SU-DHL-6 (cell line): ENCODE measurements at regions not wholly inside any gene's neighbourhood (a gene's known extent, or its start where the extent isn't known, plus 50 kb on each side); places are given as distances from the start of the nearest gene placed in this dataset.

Experiments used
- H2AFZ ChIP-seq: fragments of 200-600 bp; sonication (generic); 2 replicates; pipeline ENCODE4 v1.6.1; 2014; ENCODE audit warnings: low read depth, mild to moderate bottlenecking, moderate library complexity, mixed read lengths, antibody characterized with exemption, low read length; ENCODE audit not compliant: severe bottlenecking
- H3F3A ChIP-seq: fragments of 200-600 bp; shearing (Covaris generic); 2 replicates; pipeline ENCODE4 v1.6.0; 2016; ENCODE audit warnings: antibody characterized with exemption, mild to moderate bottlenecking; ENCODE audit not compliant: insufficient read depth
- H3K27ac ChIP-seq: fragments of 200-600 bp; sonication (generic); 2 replicates; pipeline ENCODE4 v1.5.1; 2016; ENCODE audit warnings: low read depth, mild to moderate bottlenecking, low read length, moderate library complexity, mixed read lengths
- H3K27me3 ChIP-seq: fragments of 200-600 bp; sonication (generic), shearing (Covaris generic); 2 replicates; pipeline ENCODE4 v1.6.0; 2014; ENCODE audit warnings: mild to moderate bottlenecking, low read length
- H3K36me3 ChIP-seq: fragments of 200-600 bp; sonication (generic); 2 replicates; pipeline ENCODE4 v1.6.1; 2014; ENCODE audit warnings: mild to moderate bottlenecking, low read length, mixed read lengths
- H3K4me2 ChIP-seq: fragments of 300-600, 200-600 bp; shearing (Covaris generic), sonication (generic); 2 replicates; pipeline ENCODE4 v1.6.0; 2014; ENCODE audit warnings: low read length, low read depth, mild to moderate bottlenecking; ENCODE audit not compliant: poor library complexity, severe bottlenecking
- H3K4me3 ChIP-seq: fragments of 200-600 bp; sonication (generic); 2 replicates; pipeline ENCODE4 v1.5.1; 2014; ENCODE audit warnings: antibody characterized with exemption, low read length, mild to moderate bottlenecking, mixed read lengths; ENCODE audit not compliant: insufficient read depth, poor library complexity, severe bottlenecking
- H3K79me2 ChIP-seq: fragments of 200-600 bp; sonication (generic); 2 replicates; pipeline ENCODE4 v1.6.1; 2014; ENCODE audit warnings: mild to moderate bottlenecking, low read length, moderate library complexity; ENCODE audit not compliant: insufficient read depth
- H3K9ac ChIP-seq: fragments of 200-600 bp; sonication (generic); 2 replicates; pipeline ENCODE4 v1.7.0; 2014; ENCODE audit warnings: mild to moderate bottlenecking, low read length
- H3K9me2 ChIP-seq: fragments of 200-600 bp; sonication (generic); replicated peaks from 2 replicates; pipeline ENCODE4 v1.6.1; 2014; ENCODE audit warnings: low read length; ENCODE audit not compliant: insufficient read depth
- H3K9me3 ChIP-seq: fragments of 200-600 bp; sonication (generic); 2 replicates; pipeline ENCODE4 v1.6.1; 2014; ENCODE audit warnings: low read length, mixed read lengths; ENCODE audit not compliant: insufficient read depth
- H4K20me1 ChIP-seq: fragments of 200-600 bp; sonication (generic); 2 replicates; pipeline ENCODE4 v1.6.1; 2014; ENCODE audit warnings: low read depth, mild to moderate bottlenecking, antibody characterized with exemption, low read length, moderate library complexity, mixed read lengths
- EZH2phosphoT487 ChIP-seq: fragments of 200-600 bp; sonication (generic), shearing (Covaris generic); conservative IDR thresholded peaks from 2 replicates; pipeline ENCODE4 v1.6.1; 2018; ENCODE audit warnings: mild to moderate bottlenecking, antibody characterized with exemption, low read length, moderate library complexity, mixed read lengths
- TF ChIP-seq, protein P1 (sequence below): fragments of 200-600 bp; sonication (generic); IDR thresholded peaks from one replicate; pipeline ENCODE4 v1.5.1; 2017; ENCODE audit warnings: antibody characterized with exemption, mild to moderate bottlenecking, low read length, moderate library complexity; ENCODE audit not compliant: insufficient read depth, poor library complexity, severe bottlenecking

DNA sequence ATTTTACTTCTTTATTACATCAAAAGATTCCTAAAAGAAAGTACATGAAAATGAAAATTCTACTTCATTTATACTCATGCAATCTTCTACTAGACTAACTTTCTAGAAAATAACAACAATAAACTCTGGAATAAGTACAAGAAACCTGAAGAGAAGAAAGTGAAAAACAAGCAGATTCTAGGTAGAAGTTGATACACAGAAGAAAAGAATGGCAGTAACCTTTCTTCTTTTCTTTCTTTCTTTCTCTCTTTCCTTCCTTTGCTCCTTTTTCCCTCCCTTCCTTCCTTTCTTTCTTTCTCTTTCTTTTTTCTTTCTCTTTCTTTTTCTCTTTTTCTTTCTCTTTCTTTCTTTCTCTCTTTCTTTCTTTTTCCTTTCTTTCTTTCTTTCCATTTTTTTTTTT lies 541.7 kb upstream of the ANKRD30A start:
- Histone ChIP-seq H2AFZ (no peak overlapping the region), H3K4me2 (no peak overlapping the region), H3K9ac (no peak overlapping the region), H3K9me2 (no peaks in the 10 kb centered on the region), H3K4me3 (no peak overlapping the region), H3K27me3 (no peaks in the 10 kb centered on the region), H3K27ac (no peak overlapping the region), H3K9me3 (no peaks in the 10 kb centered on the region), H3K36me3 (no peaks in the 10 kb centered on the region), H3F3A (no peaks in the 10 kb centered on the region), H4K20me1 (no peaks in the 10 kb centered on the region), H3K79me2 (no peaks in the 10 kb centered on the region)
- no peak for TF ChIP-seq EZH2phosphoT487
- TF ChIP-seq, protein P1, sequence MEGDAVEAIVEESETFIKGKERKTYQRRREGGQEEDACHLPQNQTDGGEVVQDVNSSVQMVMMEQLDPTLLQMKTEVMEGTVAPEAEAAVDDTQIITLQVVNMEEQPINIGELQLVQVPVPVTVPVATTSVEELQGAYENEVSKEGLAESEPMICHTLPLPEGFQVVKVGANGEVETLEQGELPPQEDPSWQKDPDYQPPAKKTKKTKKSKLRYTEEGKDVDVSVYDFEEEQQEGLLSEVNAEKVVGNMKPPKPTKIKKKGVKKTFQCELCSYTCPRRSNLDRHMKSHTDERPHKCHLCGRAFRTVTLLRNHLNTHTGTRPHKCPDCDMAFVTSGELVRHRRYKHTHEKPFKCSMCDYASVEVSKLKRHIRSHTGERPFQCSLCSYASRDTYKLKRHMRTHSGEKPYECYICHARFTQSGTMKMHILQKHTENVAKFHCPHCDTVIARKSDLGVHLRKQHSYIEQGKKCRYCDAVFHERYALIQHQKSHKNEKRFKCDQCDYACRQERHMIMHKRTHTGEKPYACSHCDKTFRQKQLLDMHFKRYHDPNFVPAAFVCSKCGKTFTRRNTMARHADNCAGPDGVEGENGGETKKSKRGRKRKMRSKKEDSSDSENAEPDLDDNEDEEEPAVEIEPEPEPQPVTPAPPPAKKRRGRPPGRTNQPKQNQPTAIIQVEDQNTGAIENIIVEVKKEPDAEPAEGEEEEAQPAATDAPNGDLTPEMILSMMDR = no peak

DNA sequence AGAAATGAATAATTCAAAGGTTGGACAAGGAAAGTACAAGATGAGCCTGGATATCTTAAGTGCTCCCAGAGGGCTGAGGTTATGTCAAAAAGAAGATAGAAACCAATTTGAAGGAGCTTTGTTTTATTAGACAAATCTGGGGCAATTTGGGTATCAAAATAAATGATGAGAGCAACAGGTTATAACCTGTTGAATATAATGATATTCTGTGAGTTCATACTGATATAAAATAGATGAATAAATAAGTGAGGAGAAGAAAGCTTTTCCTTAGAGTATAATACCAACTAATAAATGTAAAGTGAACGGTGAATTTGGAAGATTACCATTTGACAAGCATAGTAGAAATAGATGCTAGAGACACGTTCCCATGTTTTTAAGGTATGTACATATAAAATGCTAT lies 544.2 kb upstream of the ANKRD30A start:
- Histone ChIP-seq H4K20me1 (no peaks in the 10 kb centered on the region), H3K27ac (no peak overlapping the region), H3K9ac (no peak overlapping the region), H3F3A (no peaks in the 10 kb centered on the region), H3K9me3 (no peaks in the 10 kb centered on the region), H3K4me3 (no peak overlapping the region), H3K27me3 (no peaks in the 10 kb centered on the region), H3K9me2 (no peaks in the 10 kb centered on the region), H3K79me2 (no peaks in the 10 kb centered on the region), H3K4me2 (no peak overlapping the region), H3K36me3 (no peaks in the 10 kb centered on the region), H2AFZ (no peak overlapping the region)
- TF ChIP-seq, protein P1 = no peak
- no peak for TF ChIP-seq EZH2phosphoT487

DNA sequence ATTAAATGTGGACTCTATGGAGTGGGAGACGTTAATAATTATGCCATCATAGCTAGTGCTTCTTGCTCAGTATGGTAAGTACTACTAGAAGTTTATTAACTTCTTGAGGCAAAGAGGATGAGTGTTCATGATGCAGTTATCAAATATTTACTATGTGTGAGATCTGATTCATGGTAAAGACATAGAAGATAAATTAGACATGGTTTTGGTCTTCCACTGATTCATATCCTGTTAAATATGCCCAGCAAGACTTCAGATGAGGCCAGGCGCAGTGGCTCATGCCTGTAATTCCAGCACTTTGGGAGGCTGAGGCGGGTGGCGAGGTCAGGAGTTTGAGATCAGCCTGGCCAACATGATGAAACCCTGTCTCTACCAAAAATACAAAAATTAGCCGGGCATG lies 547.1 kb upstream of the ANKRD30A start:
- no peaks in the 10 kb centered on the region for H3K9me3 ChIP-seq
- no peak overlapping the region for H3K4me3 ChIP-seq
- H3K4me2 ChIP-seq = no peak overlapping the region
- TF ChIP-seq, protein P1 = no peak
- TF ChIP-seq EZH2phosphoT487 = no peak
- no peaks in the 10 kb centered on the region for H3K9me2 ChIP-seq
- H3K27me3 ChIP-seq = no peaks in the 10 kb centered on the region
- H3K79me2 ChIP-seq = no peaks in the 10 kb centered on the region
- H3K27ac ChIP-seq = no peak overlapping the region
- H3F3A ChIP-seq = no peaks in the 10 kb centered on the region
- no peak overlapping the region for H3K9ac ChIP-seq
- H2AFZ ChIP-seq = no peak overlapping the region
- no peaks in the 10 kb centered on the region for H3K36me3 ChIP-seq
- no peaks in the 10 kb centered on the region for H4K20me1 ChIP-seq
